Fibroblast of the conjunctiva (primary cell): ENCODE measurements at regions not wholly inside any gene's neighbourhood (a gene's known extent, or its start where the extent isn't known, plus 50 kb on each side); places are given as distances from the start of the nearest gene placed in this dataset.

ENCODE experiments used
- DNase-seq: peaks from one replicate; pipeline ENCODE4 v3.0.0-alpha.2; 2010; ENCODE audit warnings: low read depth

DNA sequence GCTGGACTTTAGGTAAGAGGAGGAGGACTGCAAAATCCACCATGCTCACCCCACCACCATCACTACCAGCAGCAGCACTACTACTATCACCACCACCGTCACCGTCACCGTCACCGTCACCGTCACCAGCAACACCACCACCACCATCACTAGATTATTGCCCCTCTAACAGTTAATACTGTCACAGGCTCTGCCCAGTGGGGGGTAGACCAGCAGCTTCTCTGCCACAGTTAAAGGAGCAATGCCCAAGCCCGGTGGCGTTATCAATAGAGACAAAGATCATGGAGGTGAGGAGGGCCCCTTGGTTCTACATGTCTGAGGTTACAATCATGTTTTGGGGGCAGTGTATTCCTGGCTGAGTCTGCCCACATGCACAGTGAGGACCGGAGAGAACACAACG is 184.4 kb upstream of the DYNLRB2 start:
- no peak for DNase-seq

GRCh38 chr16:80355335-80355734 is 185.5 kb upstream of the DYNLRB2 start:
- no peak for DNase-seq

- no peak for DNase-seq
These were observed 190.7 kb upstream of the DYNLRB2 start for GRCh38 chr16:80350061-80350460.

DNA sequence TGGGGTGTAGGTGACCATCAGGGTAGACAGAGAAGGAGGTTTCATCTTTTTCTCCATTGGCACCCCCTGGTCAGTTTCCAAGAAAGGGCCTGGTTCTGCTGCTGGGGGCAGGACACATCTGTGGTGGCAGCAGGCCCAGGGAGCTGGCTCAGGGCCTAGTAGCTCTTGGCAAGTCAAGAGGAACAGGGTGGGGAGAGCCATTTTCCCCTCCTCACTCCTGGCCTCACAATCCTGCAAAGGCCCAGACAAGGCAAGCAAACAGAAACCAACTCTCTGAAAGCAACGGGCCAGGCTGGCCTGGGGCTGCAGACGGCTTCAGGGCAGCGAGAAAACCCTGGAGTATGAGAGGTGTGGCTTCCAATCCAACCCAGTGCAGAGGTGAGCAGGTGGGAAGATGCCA is 192.9 kb upstream of the DYNLRB2 start:
- DNase-seq, result peak; percentile 17

DNA sequence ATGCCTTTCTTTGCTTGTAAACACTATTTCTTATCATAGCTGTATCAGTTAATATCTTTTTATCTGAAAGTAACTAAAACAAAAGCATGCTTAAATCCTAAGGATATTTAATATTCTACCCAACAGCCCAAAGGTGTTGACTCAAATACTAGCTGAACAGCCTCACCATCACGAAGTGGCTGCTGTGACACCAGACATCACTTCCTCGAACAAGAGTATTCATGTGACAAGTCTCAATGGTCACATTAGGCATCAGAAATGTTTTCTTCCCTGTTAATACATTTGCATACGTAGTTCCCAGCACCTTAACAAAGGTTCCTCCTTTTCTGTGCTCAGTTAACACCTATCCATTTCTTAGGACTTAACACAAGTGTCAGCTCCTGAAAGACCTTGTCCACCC is 193.8 kb upstream of the DYNLRB2 start:
- DNase-seq, result no peak

DNA sequence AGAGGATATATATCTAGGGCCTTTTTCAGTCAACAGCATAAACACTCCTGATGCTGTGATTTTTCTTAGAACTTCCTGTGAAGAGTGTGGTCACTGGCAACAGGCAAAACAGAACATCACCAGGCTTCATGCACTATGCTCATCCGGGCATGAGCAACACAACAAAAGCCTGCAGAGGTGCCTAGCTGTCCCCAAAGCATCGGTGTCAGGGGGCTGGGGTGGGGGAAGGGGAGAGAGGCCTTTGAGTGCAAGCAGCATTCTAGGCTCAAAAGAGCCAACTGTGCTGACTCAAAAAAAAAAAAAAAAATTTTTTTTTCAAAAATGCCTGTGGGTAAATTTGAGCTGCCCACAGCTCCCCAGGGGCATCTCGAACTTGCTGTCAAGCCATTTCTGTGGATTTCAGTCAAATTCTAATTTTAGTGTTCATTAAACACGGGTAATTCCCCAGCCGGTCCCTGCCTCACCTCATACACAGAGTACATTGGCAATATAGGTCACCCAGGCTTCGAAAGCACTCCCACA is 194.6 kb upstream of the DYNLRB2 start:
- no peak for DNase-seq

GRCh38 chr16:80345701-80346100 is 195.1 kb upstream of the DYNLRB2 start:
- DNase-seq, result no peak

DNA sequence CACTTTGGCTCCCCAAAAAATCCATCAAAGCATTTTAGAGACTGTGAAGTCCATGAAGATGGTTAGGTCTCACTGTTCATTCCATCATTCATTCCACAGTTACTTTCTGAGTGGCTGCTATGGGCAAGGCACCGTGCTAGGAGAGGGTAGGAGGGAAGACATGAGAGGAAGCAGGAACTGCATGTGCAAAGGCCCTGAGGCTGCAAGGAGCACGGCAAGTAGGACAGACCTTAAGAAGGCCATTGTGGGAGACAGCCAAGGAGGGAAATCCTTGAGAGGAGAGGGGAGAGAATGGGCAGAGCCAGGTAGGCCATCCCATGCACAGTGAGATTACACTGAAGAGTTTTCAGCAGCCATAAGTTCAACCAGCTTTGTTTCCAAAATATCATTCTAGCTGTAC is 196.2 kb upstream of the DYNLRB2 start:
- DNase-seq, result no peak

DNA sequence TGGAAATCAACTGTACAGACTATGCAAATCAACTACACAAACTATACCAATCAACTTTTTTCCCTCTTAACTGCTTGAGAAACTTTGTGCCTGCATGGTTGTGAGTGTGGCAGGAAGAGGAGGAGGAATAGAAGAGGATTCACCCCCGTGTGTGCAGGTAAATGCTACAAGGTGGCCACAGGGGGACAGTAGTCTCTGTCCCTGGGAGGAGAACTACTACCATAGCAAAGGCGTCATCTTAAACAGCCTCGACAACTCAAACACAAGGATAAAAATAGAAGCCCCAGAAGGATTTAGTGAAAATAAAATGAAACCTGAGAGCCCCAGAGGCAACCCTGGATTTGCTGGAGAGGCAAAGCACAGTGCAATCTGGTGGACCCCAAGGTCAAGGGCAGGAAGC is 199.5 kb upstream of the DYNLRB2 start:
- DNase-seq, result no peak

DNA sequence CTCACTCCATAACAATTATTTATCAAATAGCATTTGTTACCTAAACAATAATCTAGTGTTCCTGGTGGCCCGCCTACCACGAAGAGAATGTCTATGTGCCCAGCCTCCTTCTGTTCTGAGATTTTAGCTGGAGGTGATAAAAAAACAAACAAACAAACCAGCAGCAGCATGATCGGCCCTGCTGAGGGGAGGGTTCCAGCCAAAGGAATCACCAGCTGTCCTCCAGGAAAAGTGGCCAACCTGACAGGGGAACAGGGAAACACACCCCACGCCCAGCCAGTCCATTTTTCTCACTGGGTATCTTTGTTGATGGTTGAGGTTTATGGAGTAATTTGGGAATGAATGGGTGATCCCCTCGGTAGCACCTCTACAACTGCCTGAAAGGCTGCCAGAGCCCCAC is 203.0 kb upstream of the DYNLRB2 start:
- DNase-seq, result no peak

DNA sequence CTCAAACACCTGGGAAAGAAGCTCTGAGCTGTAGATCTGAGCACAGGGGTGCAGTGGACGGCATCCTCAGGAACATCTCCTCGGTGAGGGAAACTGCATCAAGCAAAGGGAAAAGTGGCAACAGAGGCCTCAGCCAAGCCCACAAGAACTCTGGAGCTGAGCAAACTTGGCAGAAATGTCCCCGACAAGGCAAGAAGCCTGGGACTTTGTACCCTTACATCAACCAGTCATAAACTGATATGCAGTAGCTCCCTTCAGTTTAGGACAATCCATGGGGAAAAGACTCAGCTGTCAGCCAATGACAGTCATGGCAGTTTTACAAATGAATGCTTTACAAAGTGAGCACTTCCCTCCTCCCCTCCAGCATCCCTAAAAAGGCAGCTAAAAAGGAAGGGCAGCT is 210.0 kb upstream of the DYNLRB2 start:
- DNase-seq, result no peak

DNA sequence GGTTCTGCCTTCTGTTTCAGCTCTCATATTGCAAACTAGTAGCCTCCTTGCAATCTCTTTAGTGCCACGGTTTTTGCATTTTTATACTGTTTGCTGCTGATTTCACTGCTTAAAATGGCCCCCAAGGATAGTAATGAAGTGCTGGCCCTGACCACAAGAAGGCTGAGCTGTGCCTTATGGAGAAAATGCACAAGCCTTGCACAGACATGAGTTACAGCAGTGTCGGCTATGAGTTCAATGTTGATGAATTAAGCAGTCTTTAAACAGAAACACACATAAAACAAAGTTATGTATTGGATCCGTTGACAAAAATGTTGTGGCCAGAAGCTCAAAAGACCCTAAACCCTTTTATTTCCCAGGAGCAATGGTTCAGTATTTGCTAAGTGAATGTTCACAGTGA is 210.6 kb upstream of the DYNLRB2 start:
- no peak for DNase-seq

GRCh38 chr16:80327740-80328139 is 213.1 kb upstream of the DYNLRB2 start:
- no peak for DNase-seq

DNA sequence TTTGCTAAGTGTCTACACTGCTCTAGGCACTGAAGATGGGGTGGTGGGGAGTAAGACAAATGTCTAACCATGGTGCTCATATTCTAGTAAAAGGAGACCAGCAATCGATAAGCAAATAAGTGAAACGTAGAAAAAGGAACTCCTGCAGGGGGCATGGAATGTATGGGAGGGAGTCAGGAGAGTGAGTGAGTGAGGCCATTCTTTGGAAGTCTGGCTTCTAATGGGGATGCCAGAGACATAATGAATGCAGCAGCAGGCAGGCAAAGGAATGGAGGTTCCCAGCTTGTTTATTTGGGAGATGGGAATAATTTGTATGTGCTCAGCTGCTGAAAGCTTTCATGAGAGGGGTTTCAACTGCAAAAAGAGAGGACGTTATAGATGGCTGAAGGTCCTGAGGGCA is 216.4 kb upstream of the DYNLRB2 start:
- DNase-seq, result no peak

DNA sequence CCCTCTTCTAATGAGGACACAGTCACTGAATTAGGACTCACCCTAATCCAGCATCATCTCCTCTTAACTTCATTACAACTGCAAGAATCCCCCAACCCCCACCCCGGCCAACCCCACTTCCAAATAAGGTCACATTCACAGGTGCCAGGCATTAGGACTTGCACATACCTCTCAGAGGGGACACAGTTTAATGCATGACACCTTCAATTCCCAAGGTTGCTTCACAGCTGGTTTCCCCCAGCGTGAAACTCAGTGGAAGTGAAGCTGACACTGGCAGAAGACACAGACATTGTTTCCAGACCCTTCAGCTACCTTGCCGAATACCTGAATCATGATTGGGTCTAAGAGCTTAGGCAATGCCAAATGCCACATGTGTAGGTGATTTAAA is 217.0 kb upstream of the DYNLRB2 start:
- no peak for DNase-seq

GRCh38 chr16:80323187-80323807 is 217.5 kb upstream of the DYNLRB2 start:
- DNase-seq, result no peak

DNA sequence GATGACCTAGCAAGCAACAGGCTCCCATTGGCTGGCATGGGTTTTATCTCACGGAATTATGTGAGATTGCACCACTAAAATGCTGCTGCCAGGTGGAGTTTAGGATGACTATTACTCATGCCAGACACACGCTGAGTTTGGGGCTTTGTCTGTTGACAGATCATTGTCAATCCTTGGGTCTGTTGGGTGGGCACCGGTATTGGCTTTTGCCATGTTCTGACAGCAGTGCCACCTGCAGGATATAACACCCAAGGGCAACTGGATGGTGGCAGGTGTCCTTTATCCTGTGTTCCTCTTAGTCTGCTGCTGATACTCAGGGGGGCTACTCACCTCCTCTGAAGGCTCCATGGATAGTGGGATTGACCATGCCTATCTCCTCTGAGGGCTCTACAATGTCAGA is 221.6 kb upstream of the DYNLRB2 start:
- DNase-seq, result no peak

- no peak for DNase-seq
These were observed 222.7 kb upstream of the DYNLRB2 start for GRCh38 chr16:80318107-80318506.

- no peak for DNase-seq
These were observed 223.2 kb upstream of the DYNLRB2 start for GRCh38 chr16:80317599-80318037.

DNA sequence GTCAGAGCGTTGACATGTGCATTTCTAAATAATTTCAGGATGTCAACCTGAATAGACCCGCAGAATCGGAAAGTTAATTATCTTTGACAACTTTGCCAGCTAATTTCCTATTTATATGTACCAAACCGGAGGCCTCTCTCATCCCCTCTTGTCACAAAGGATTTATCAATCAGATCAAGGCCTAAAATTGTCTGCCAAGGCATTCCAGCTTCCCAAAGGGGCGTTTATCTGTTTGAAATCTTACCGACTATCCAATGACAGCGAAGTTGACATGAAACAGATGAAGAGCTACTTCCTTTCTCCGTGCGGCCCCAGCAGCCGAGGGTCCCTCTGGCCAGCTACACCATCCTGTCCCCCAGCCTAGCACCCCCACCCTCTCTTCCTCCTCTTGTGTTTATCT is 223.7 kb upstream of the DYNLRB2 start:
- DNase-seq, result no peak

DNA sequence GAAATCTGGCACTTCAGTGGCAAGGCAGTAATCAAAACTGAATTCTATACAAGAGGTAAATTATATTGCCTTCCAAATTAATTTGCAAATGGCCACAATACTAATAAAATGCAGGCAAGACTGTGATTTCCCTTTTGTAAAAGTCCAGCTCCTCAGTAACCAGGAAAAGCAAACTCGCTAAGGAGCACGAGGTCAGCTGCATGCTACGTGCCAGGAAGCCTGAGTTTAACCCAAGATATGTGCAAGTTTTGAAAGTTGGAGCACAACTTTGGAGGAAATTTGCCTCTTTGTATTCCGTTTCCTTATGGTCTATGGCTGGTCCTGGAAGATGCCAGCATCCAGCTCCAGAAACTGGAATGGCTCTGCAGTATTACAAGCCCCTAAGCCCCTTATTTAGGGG is 226.8 kb upstream of the DYNLRB2 start:
- DNase-seq, result no peak

GRCh38 chr16:80309178-80309577 is 231.6 kb upstream of the DYNLRB2 start:
- DNase-seq, result no peak

DNA sequence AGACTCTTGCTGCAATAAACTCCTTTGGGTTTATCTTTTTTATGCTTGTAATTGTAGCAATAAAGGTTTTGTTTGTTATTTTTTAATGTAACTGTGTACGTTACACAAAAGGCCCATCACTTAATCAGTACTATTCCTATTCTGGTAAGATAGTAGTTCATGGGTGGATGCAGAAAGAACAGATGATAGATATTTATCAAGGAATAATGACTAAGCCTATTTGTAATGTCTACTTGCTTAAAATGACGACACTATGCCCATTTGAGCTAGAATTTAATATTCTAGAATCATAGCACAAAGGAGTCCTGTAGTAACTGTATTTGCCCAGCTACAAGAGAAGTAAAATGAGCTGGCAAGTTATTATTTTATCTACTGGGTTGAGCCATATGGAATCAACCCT is 235.4 kb upstream of the DYNLRB2 start:
- DNase-seq, result no peak

DNA sequence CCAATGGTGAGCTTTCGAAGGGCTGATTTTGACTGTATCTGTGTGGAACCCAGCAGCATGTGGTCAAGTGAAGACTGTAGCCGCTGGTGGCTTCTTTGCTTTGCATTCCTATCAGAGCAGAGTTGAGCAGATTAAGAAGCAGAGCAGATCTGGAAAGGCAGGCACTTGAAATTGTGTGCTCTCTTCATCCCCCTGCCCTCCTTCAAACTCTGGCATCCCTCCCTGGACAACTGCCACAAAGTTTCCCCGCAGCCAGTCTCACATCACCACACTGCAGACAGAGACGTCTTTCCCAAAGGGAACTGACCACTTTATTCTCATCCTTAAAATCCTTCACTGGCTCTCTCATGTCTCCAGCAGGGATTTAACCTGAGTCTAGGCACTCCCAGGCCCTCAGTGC is 237.1 kb upstream of the DYNLRB2 start:
- no peak for DNase-seq

GRCh38 chr16:80300876-80301275 is 239.9 kb upstream of the DYNLRB2 start:
- DNase-seq, result no peak
